ENCODE measurements at regions not wholly inside any gene's neighbourhood (a gene's known extent, or its start where the extent isn't known, plus 50 kb on each side); places are given as distances from the start of the nearest gene placed in this dataset.
A peak's percentile ranks its signal among the peaks of the same experiment; 100 is the strongest.
"Not testable (repeated sequence)": the region's sequence is repeated elsewhere in the genome, so short reads cannot be mapped to it uniquely, and the experiment has no call there.

- no peak for TF ChIP-seq CTCF (IDR thresholded peaks at IDR 0.05; ENCODE audit: insufficient read depth, low read length, poor library complexity, severe bottlenecking)
- no peaks in the 10 kb centered on the region for H3K36me3 ChIP-seq (ENCODE audit: control insufficient read depth, insufficient read depth, low read length)
- no peaks in the 10 kb centered on the region for H3K27me3 ChIP-seq (ENCODE audit: control insufficient read depth, insufficient read depth, low read length)
- H3K4me3 ChIP-seq (ENCODE audit: low read depth, low read length) = no peak overlapping the region
- no peak for DNase-seq (ENCODE audit: low read depth)
Observed at GRCh38 chr4:134501973-134502643, 300.5 kb upstream of the PABPC4L start.

GRCh38 chr4:134501488-134501887, 299.9 kb upstream of the PABPC4L start:
- not testable (repeated sequence) for DNase-seq (ENCODE audit: low read depth)

GRCh38 chr4:134499074-134499473, 297.5 kb upstream of the PABPC4L start:
- DNase-seq (ENCODE audit: low read depth) = no peak
- Histone ChIP-seq H3K36me3 (ENCODE audit: control insufficient read depth, insufficient read depth, low read length) (no peaks in the 10 kb centered on the region), H3K27me3 (ENCODE audit: control insufficient read depth, insufficient read depth, low read length) (no peaks in the 10 kb centered on the region), H3K4me3 (ENCODE audit: low read depth, low read length) (no peak overlapping the region)
- TF ChIP-seq CTCF (IDR thresholded peaks at IDR 0.05; ENCODE audit: insufficient read depth, low read length, poor library complexity, severe bottlenecking) = no peak

More at GRCh38 chr4:134501488-134501887, 299.9 kb upstream of the PABPC4L start:
- not testable (repeated sequence) for H3K36me3 ChIP-seq (ENCODE audit: control insufficient read depth, insufficient read depth, low read length); H3K27me3 ChIP-seq (ENCODE audit: control insufficient read depth, insufficient read depth, low read length); H3K4me3 ChIP-seq (ENCODE audit: low read depth, low read length)

- DNase-seq (ENCODE audit: low read depth) = no peak
Observed at GRCh38 chr4:134490863-134491262, 289.3 kb upstream of the PABPC4L start.

GRCh38 chr4:134483514-134483913, 281.9 kb upstream of the PABPC4L start:
- DNase-seq (ENCODE audit: low read depth); H3K36me3 ChIP-seq (ENCODE audit: control insufficient read depth, insufficient read depth, low read length); H3K27me3 ChIP-seq (ENCODE audit: control insufficient read depth, insufficient read depth, low read length); H3K4me3 ChIP-seq (ENCODE audit: low read depth, low read length): not testable (repeated sequence)

More at GRCh38 chr4:134490863-134491262, 289.3 kb upstream of the PABPC4L start:
- Histone ChIP-seq H3K36me3 (ENCODE audit: control insufficient read depth, insufficient read depth, low read length) (no peaks in the 10 kb centered on the region), H3K27me3 (ENCODE audit: control insufficient read depth, insufficient read depth, low read length) (no peaks in the 10 kb centered on the region), H3K4me3 (ENCODE audit: low read depth, low read length) (no peak overlapping the region)
- no peak for TF ChIP-seq CTCF (IDR thresholded peaks at IDR 0.05; ENCODE audit: insufficient read depth, low read length, poor library complexity, severe bottlenecking)

- H3K36me3 ChIP-seq (ENCODE audit: control insufficient read depth, insufficient read depth, low read length) = no peaks in the 10 kb centered on the region
- TF ChIP-seq CTCF (IDR thresholded peaks at IDR 0.05; ENCODE audit: insufficient read depth, low read length, poor library complexity, severe bottlenecking) = no peak
- DNase-seq (ENCODE audit: low read depth) = no peak
- H3K4me3 ChIP-seq (ENCODE audit: low read depth, low read length) = no peak overlapping the region
- no peaks in the 10 kb centered on the region for H3K27me3 ChIP-seq (ENCODE audit: control insufficient read depth, insufficient read depth, low read length)
Observed at GRCh38 chr4:134471569-134471968, 270.0 kb upstream of the PABPC4L start.

- Histone ChIP-seq H3K36me3 (ENCODE audit: control insufficient read depth, insufficient read depth, low read length) (no peaks in the 10 kb centered on the region), H3K4me3 (ENCODE audit: low read depth, low read length) (no peak overlapping the region), H3K27me3 (ENCODE audit: control insufficient read depth, insufficient read depth, low read length) (no peaks in the 10 kb centered on the region)
- peak; percentile 47 for TF ChIP-seq CTCF (IDR thresholded peaks at IDR 0.05; ENCODE audit: insufficient read depth, low read length, poor library complexity, severe bottlenecking)
- no peak for DNase-seq (ENCODE audit: low read depth)
Observed at GRCh38 chr4:134470544-134470943, 269.0 kb upstream of the PABPC4L start.

Measured in kidney epithelial cell (primary cell).